GM18870 (cell line): ENCODE measurements at regions not wholly inside any gene's neighbourhood (a gene's known extent, or its start where the extent isn't known, plus 50 kb on each side); places are given as distances from the start of the nearest gene placed in this dataset.
A peak's percentile ranks its signal among the peaks of the same experiment; 100 is the strongest.
"Not testable (repeated sequence)": the region's sequence is repeated elsewhere in the genome, so short reads cannot be mapped to it uniquely, and the experiment has no call there.

Source experiments
- ATAC-seq: cut with Tn5 transposase; IDR thresholded peaks from one replicate; pipeline ENCODE4 v1.9.1; 2021; ENCODE audit warnings: moderate library complexity; ENCODE audit not compliant: unreplicated experiment

DNA sequence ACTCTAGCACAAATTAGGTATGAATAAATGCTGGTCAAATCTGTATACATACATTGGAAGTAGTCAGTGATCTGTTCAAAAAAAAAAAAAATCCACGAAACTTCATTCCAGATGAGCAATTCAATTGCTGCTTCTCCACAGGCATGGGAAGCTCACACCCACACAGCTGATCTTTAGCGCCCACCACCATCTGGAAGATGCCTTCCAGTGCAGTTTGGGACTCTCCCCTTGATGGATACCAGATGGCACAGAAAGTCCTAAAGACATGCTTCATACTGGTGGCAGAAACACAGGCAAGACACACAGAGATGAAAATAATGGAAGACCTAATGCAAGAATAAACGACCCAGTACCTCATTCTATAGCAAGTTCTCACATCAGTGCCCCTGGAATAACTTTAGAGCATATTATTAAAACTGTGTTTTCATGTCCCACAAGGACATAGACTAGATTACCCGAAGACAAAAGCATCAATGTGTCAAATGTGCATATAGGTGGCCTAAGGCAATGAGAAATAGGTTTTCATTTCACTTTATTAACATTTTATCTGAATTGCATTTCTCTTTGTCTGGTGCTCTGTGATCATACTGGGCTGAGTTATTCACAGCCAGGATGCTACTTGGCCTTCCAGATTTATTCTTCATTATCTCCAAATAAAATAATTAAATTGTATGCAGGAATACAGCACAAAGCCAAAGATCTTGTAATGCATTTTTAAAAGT, 135.4 kb upstream of the TAS2R1 start:
- ATAC-seq = no peak

DNA sequence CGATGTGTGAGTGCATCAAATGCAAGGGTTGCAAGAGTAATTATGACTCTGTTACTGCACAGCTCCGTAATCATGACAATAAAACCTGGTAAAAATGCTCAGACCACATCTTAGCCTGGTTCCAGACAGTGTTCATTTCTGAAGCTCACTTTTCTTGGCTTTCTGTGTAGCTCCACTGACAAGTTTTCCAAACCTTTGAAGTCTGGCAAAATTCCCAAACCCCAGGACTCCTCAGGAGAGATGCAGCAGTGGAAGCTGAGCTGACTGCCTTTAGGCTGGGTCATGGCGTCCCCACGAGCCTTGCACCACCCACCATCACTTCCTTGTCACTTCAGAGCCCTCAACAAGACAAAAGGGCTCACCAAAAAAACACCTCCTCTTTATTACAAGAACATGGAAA, 131.6 kb upstream of the TAS2R1 start:
- ATAC-seq = no peak

DNA sequence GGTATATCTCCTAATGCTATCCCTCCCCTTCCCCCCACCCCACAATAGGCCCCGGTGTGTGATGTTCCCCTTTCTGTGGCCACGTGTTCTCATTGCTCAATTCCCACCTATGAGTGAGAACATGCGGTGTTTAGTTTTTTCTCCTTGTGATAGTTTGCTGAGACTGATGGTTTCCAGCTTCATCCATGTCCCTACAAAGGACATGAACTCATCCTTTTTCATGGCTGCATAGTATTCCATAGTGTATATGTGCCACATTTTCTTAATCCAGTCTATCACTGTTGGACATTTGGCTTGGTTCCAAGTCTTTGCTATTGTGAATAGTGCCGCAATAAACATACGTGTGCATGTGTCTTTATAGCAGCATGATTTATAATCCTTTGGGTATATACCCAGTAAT, 122.5 kb upstream of the TAS2R1 start:
- ATAC-seq = not testable (repeated sequence)

DNA sequence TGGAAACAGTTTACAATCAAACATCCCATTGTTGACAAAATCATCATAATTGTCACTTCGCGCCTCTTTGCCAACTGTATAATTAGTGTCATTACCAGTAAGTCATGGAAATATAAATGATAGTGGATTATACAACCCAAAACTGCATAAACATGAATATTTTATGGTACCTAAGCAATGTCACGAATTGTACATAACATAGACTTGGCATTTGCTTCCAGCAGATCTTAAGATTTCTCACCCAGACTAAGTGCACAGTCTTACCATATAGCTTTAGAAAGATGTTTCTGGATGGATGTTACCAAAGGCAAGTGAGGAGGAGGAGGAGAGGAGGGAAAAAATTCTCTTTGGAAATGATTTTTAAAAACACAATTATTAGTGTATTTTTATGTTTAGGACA, 113.4 kb upstream of the TAS2R1 start:
- ATAC-seq = no peak

DNA sequence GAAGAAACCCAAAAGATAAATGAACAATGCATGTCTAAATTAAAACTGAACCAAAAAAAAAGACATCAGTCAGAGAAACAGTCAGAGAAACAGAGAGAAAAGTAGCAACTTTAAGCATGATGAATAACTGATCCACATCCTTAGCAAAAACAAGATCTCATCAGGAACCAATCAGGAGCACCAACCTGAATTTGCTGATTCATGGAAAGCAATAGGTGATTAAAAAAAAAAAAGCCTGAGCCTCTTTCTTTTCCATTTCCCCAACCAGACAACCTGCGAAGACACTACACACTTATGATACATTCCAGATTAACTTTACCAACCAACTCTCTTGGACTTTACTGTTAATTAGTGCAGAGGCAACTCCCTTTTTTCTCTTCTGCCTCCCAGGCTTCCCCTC, 112.7 kb upstream of the TAS2R1 start:
- ATAC-seq = no peak

DNA sequence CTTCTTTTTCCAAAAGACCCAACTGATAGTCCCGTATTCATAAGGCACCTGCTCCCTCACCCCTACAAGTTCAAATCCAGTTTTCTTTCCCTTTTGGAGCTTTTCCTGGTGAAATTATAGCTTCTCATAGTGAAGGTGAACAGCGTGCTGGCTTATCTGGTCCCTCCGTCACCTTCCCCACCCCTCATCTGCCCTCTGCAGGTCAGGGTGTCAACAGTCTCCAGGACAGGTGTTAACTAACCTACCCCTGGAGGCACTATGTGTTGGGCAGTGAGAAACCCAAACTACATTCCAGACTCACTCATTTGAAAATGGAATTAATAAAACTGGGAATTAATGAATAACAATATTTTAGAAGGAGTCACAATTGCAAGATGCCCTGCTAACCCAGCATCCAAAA, 109.0 kb upstream of the TAS2R1 start:
- ATAC-seq = no peak

DNA sequence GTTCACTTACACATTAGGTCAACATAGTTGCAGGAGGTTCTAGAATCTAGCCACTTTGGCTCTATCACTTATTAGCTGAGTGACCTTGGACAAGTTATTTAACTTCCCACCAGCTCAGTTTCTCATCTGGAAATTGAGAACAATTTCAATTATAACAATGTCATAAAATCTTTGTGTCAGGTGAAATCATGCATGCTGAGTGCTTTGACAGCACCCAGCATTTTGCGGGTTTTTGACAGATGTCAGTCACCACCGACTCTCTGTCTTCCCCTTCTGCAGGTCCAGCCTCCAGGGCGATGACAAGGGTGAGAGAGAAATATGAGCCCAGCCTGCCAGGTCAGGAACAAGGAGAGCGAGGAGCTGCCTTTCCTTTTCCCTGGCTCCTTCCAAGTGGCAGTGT, 107.1 kb upstream of the TAS2R1 start:
- ATAC-seq = no peak

DNA sequence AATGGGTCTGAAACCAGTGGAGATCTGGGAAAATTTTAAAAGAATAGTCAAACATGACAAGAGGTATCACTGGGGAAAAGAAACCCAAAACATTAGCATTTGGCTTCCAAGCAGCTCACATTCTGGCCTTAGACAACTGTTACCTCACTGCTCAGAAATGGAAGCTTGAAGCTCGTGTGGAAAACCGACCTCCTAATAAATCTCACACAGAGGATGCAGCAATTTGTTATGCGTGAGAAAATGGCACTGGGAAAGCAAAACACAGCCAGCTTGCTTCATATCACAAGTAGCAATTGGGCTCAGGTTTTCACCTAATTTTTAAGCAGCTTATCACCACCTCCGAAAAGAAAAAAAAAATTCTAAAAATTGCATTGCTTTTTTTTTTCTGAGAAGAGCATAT, 103.3 kb upstream of the TAS2R1 start:
- ATAC-seq = no peak

DNA sequence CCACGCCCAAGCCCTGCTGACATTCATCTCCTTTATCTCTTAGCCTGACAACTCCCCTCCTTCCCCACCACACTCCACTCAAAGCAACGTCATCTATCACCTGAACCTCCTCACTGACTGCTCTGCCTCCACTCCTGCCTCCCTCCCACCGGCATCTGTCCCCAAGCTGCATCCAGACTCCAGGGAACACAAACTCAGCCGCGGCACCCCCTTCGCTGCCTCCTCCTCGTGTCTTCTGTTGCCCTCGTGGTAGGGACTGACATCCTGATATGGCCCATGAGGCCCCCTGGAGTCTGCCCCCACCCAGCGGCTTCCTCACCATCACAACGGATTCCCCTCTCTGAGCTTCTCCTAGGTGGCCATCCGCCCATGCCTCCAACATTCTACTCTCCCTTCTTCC, 101.0 kb upstream of the TAS2R1 start:
- no peak for ATAC-seq

DNA sequence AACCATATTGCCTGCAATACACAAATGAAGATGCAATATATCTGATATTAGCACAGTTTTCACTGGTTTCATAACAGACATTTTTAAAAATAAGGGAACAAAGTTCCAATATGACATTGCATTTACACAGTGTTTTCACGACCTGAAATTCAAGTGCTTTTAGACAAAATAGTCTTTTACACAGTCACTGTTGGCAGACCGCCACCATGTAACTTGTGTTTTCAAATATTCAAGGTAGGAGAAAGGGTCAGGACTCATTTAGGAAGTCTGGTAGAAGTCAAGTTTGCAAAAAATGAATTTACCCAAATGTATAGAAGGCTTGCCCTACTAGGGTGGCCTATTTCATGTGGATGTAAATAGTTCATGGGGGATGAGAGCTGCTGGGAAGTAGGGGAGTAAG, 98.1 kb upstream of the TAS2R1 start:
- ATAC-seq = no peak

DNA sequence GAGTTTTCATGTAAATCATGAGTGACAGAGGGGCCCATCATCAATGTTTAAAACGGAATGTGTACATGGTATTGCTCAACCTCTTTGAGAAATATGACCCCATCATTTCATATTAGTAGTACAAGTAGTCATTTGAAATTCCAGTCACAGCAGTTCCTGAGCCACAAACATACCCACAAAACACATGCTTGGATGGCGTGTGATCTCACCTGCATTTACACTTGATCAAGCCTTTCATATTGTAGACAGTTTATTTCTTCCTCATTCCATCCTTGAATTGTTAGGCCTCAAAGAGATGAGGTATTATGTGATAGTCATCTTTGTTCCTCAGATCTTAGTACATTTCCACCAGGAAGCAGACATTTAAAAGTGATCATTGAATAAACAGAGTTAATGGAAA, 96.8 kb upstream of the TAS2R1 start:
- no peak for ATAC-seq

DNA sequence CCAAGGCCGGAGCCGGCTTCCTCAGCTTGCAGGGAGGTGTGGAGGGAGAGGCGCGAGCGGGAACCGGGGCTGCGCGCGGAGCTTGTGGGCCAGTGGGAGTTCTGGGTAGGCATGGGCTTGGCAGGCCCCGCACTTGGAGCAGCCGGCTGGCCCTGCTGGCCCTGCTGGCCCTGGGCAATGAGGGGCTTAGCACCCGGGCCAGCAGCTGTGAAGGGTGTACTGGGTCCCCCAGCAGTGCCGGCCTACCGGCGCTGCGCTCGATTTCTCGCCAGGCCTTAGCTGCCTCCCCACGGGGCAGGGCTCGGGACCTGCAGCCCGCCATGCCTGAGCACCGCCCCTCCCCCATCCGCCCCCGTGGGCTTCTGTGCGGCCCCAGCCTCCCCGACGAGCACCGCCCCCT, 95.1 kb upstream of the TAS2R1 start:
- ATAC-seq = not testable (repeated sequence)

DNA sequence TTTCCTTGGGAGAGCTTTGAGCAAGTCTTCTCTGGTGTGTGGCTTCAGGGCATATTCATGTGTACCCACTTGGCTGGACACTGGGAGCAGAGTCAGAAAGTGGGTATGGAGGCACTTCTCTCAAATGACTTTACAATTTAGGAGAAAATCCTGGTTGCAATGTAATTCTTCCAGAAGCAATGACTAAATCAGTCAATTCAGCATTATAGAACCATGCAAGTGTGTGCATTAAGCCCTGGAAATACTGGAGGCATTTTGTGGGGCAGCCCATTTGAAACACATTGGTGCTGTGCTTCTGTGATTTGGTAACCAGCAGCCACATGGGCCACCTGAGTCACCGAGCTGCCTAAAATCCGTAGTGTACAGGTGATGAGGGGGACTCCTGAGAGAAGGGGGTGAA, 94.6 kb upstream of the TAS2R1 start:
- no peak for ATAC-seq

DNA sequence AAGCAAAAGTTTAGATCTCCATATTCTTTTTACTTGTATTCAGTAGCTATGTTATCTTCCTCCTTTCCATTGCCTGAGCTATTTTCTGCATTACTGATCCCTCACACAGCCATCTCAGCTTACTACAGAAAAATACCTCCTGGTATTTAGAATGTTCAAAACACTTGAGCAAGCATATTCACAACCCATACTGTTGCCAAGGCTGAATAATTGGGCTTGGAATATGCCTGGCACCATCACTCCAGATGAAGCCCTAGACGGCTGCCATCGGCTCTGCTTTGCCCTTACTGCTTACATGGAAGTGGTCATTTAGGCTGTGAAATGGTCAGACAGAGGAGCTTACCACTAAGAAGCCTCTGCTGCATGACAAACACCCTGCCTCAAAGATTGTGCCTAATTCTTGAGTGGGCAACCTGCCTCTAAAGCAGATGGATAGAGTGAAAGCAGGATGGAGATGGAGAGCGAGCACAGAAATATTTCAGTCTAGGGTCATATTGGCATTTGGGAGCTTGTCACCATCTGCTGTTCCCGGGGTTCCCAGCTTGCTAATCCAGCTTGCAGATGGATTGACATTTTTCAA, 92.5 kb upstream of the TAS2R1 start:
- ATAC-seq = no peak

DNA sequence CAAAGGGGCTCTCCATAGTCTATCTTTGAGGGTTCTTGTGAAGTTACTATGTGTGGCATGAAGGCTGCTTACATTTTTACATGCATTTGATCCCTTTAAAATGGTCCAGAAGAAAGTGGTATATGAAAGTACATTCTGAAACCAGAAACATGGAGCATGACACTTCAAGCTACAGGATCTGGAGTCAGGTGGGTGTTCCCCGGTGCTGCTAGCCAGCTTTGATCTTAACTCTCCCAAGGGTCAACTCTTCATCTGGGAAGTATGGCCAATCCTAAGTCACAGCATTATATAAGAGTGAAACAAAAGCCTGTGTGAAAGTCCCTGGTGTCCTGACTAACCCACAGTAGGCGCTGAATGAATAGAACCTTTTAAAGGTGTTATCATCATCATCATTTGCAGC, 91.0 kb upstream of the TAS2R1 start:
- ATAC-seq = no peak

DNA sequence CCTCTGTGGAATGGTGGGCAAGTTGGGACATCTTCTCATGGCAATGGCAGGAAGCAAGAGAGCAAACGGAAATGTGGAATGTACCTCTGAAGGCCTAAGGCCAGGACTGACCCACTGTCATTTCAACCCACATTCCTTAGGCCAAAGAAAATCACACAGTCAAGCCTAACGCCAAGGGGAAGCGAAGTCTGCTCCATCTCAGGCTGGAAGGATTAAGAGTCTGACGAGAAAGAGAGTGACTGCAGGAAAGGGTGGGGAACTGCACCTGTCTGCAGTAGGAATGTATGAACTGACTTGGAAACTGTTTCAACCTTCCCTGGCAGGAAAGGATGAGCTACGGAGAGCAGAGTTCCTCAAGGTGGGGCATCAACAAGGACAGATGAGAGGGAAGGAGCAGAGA, 90.2 kb upstream of the TAS2R1 start:
- no peak for ATAC-seq

DNA sequence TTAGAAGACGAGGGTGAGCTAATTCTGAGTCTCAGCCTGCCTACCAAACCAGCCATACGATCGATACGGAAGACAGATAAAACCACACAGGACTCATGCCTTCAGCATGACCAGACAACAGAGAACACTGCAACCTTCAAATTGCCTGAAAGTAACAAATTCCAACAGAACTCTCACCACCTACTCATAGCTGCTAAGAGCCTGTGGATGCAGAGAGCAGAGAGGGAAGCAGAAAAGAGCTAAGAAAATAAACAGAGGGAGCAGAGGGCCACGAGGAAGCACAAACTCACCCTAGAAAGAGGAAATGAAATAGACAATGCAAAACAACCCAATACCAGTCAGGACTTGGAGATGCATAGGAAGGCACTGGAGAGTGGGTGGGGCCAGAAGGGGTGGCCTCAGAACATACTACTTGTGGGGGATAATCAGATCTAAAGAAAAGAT, 86.7 kb upstream of the TAS2R1 start:
- peak; percentile 92 for ATAC-seq

DNA sequence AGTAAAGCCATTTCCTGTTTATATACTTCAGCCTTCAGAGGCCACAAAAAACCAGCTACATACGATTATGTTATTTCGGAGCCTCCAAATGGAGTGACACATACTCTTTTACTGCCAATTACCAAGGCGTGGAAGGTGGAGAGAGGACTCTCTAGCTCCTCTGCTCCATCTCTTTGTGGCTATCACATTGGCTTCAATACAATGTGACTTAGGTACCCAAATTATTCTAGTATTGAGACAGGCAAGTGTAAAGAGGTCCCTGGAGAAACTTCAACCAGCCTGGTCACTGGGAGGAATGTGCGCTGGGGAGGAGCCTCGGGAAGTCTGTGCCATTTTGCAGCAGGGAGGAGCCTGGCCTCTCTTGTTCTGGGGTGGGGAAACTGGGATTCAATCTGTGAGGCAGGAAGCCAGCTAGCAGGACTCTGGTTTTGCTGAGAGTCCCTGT, 85.8 kb upstream of the TAS2R1 start:
- ATAC-seq = no peak

DNA sequence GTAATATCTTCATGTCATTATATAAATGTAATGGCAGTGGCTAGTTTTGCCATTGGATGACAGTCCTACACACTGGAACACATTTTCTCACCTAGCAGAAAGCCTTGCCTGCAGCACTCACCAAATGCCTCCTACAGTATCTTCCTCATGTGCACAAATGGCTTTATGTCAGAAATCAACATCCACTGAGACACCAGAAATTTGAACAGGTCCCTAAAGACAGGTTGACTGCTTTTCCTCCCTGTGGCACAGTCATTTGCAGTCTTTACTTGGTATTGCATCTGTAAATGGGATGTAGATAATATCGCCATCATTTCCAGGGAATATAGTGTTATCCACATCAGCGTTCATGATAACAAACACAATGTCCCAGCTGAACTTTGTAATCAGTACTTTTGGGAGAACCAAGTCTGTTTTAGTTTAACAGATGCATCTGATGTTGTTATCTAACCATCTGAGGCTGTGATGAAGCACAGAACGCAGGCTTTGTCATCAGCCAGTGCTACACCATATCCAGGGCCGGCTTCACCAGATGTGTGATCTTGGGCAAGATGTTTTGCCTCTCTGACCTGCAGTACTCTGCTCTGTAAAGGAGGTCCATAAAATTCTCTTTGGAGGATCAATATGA, 83.9 kb upstream of the TAS2R1 start:
- ATAC-seq = no peak

DNA sequence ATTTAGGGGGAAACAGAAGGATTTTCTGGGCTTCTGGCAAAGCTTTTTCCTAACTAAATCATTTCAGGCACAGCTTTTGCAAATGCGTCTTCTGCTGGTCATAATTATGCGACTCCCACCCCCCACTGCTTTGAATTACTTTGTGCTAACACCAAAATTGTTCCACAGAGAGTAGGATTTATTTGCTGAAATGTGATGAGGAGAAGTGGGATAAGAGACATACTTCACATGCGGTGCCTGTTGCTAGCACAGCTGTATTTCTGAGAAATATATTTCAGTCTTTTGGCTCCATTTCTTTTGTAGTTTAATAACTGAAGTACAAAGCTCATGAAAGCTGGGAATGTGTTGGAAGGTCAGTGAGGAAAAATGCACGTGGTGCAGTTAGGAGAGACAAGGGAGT, 83.2 kb upstream of the TAS2R1 start:
- no peak for ATAC-seq

DNA sequence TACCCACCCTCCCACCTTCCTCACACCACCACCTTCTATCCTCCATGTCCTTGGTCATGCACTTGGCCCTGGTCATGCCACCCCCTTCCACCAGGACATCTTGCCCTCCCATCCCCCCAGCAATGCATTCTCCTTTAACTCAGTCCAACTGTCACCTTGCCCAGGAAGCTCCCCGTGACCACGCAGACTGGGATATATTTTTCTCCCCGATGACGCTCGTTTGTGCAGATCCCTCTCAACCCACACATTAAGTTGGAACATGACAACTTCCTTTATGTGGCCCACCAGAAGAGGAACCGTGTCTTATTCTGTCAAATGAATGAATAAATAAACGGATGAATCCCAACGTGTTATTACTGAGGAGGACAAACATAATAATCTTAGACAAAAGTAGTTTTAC, 82.8 kb upstream of the TAS2R1 start:
- ATAC-seq = no peak

DNA sequence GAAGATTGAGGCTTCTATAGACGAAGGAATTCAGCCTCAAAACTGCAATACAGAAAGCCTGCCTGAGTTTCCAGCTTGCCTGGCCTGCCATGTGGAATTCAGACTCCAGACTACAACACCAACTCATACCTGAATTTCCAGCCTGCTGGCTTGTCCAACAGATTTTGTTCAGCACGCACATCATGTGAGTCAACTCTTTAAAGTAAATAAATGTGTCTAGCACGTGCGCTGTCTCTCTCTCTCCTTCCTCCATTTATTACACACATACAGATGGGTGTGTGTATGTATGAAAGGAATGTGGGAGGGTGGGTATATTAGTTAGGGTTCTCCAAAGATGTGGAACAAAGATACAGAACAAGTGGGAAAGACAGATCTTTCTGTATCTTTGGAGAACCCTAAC, 82.4 kb upstream of the TAS2R1 start:
- no peak for ATAC-seq

DNA sequence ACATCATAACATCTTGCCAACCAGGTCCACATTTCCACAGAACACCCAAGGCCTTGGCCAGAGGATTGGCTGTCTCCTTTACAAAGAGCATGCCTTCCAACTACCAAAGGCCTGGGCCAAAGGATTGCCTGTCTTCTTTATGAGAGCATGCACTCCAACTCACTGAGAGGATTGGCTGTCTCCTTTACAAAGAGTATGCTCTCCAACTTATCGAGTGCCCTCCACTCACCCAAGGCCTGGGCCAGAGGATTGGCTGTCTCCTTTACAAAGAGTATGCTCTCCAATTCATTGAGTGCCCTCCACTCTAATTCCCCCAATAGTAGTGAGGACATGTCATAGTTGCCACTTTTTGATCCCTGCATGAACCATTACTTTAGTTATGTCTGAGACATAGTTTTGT, 79.9 kb upstream of the TAS2R1 start:
- ATAC-seq = no peak
